Neural cell (in vitro differentiated cells): ENCODE measurements at regions not wholly inside any gene's neighbourhood (a gene's known extent, or its start where the extent isn't known, plus 50 kb on each side); places are given as distances from the start of the nearest gene placed in this dataset.

Source experiments
- EP300 ChIP-seq: fragments of 450-650 bp; conservative IDR thresholded peaks from 2 replicates; pipeline ENCODE4 v1.6.1; 2014; ENCODE audit warnings: antibody characterized with exemption, mild to moderate bottlenecking, moderate library complexity; ENCODE audit not compliant: poor library complexity, severe bottlenecking
- EZH2 ChIP-seq: fragments of 200-600, 300-800 bp; shearing (Covaris generic), sonication (generic); IDR thresholded peaks from 2 replicates; pipeline ENCODE4 v1.6.1; 2014; ENCODE audit warnings: antibody characterized with exemption, low read length, borderline replicate concordance, mild to moderate bottlenecking; ENCODE audit not compliant: insufficient read depth, poor library complexity, severe bottlenecking
- POLR2AphosphoS5 ChIP-seq: IDR thresholded peaks from 2 replicates; pipeline ENCODE4 v1.6.1; 2012
- TF ChIP-seq, protein P1 (sequence below): fragments of 450-650 bp; IDR thresholded peaks from 2 replicates; pipeline ENCODE4 v1.5.1; 2014; ENCODE audit warnings: antibody characterized with exemption, mild to moderate bottlenecking, moderate library complexity; ENCODE audit not compliant: poor library complexity, severe bottlenecking
- TF ChIP-seq, protein P2 (sequence below): IDR thresholded peaks from 2 replicates; pipeline ENCODE4 v1.6.1; 2012; ENCODE audit warnings: borderline replicate concordance

DNA sequence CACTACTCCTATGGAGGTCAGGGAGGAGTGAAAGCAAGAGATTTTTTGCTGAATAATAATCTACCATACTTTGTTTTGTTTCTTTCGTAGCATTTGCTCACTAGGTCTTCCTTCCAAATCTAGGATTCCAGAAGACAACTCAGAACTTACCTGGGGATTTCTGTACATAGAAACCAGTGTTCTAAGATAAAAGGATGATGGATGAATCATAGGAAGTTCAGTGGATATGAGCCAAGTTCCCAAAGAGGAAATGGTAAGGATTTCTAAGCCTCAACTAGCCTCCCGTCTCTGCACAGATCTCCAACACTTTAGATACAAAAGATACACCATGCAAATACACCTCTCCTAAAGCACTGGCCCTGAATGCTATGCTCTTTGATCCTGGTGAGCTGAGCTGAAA is 283.9 kb downstream of the TAFA4 start:
- TF ChIP-seq EP300 (no peak), POLR2AphosphoS5 (no peak), EZH2 (no peak)
- TF ChIP-seq, protein P1, sequence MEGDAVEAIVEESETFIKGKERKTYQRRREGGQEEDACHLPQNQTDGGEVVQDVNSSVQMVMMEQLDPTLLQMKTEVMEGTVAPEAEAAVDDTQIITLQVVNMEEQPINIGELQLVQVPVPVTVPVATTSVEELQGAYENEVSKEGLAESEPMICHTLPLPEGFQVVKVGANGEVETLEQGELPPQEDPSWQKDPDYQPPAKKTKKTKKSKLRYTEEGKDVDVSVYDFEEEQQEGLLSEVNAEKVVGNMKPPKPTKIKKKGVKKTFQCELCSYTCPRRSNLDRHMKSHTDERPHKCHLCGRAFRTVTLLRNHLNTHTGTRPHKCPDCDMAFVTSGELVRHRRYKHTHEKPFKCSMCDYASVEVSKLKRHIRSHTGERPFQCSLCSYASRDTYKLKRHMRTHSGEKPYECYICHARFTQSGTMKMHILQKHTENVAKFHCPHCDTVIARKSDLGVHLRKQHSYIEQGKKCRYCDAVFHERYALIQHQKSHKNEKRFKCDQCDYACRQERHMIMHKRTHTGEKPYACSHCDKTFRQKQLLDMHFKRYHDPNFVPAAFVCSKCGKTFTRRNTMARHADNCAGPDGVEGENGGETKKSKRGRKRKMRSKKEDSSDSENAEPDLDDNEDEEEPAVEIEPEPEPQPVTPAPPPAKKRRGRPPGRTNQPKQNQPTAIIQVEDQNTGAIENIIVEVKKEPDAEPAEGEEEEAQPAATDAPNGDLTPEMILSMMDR = no peak
- TF ChIP-seq, protein P2, sequence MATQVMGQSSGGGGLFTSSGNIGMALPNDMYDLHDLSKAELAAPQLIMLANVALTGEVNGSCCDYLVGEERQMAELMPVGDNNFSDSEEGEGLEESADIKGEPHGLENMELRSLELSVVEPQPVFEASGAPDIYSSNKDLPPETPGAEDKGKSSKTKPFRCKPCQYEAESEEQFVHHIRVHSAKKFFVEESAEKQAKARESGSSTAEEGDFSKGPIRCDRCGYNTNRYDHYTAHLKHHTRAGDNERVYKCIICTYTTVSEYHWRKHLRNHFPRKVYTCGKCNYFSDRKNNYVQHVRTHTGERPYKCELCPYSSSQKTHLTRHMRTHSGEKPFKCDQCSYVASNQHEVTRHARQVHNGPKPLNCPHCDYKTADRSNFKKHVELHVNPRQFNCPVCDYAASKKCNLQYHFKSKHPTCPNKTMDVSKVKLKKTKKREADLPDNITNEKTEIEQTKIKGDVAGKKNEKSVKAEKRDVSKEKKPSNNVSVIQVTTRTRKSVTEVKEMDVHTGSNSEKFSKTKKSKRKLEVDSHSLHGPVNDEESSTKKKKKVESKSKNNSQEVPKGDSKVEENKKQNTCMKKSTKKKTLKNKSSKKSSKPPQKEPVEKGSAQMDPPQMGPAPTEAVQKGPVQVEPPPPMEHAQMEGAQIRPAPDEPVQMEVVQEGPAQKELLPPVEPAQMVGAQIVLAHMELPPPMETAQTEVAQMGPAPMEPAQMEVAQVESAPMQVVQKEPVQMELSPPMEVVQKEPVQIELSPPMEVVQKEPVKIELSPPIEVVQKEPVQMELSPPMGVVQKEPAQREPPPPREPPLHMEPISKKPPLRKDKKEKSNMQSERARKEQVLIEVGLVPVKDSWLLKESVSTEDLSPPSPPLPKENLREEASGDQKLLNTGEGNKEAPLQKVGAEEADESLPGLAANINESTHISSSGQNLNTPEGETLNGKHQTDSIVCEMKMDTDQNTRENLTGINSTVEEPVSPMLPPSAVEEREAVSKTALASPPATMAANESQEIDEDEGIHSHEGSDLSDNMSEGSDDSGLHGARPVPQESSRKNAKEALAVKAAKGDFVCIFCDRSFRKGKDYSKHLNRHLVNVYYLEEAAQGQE = no peak
